ENCODE measurements at regions not wholly inside any gene's neighbourhood (a gene's known extent, or its start where the extent isn't known, plus 50 kb on each side); places are given as distances from the start of the nearest gene placed in this dataset.

- TF ChIP-seq CTCF (conservative IDR thresholded peaks at IDR 0.05; ENCODE audit: low read depth in 2 of 2) (no peak), POLR2AphosphoS5 (IDR thresholded peaks at IDR 0.05; ENCODE audit: low read depth) (no peak), EZH2 (IDR thresholded peaks at IDR 0.05; ENCODE audit: low read depth, unreplicated experiment) (no peak)
Measured at GRCh38 chr11:15565880-15566279, 451.2 kb downstream of the INSC start.
